Mesodermal cell (in vitro differentiated cells): ENCODE measurements at regions not wholly inside any gene's neighbourhood (a gene's known extent, or its start where the extent isn't known, plus 50 kb on each side); places are given as distances from the start of the nearest gene placed in this dataset.

Source experiments
- H3K27ac ChIP-seq: 2 replicates; pipeline ENCODE4 v1.7.0; 2013; ENCODE audit warnings: mild to moderate bottlenecking, low read depth, low read length, moderate library complexity; ENCODE audit not compliant: severe bottlenecking
- H3K36me3 ChIP-seq: 2 replicates; pipeline ENCODE4 v1.7.1; 2013; ENCODE audit warnings: mild to moderate bottlenecking, low read length, moderate library complexity; ENCODE audit not compliant: control insufficient read depth, insufficient read depth
- H3K4me1 ChIP-seq: one replicate; pipeline ENCODE4 v1.7.1; 2013; ENCODE audit warnings: mild to moderate bottlenecking, low read length; ENCODE audit not compliant: insufficient read depth, control insufficient read depth, poor library complexity, severe bottlenecking
- H3K4me3 ChIP-seq: 2 replicates; pipeline ENCODE4 v1.7.0; 2013; ENCODE audit warnings: low read length, control low read depth, mild to moderate bottlenecking; ENCODE audit not compliant: insufficient read depth, poor library complexity, severe bottlenecking; ENCODE audit errors: extremely low read depth
- H3K9me3 ChIP-seq: 2 replicates; pipeline ENCODE4 v1.7.1; 2013; ENCODE audit warnings: mild to moderate bottlenecking, low read length, moderate library complexity; ENCODE audit not compliant: control insufficient read depth
- WGBS, 2 experiments: methylation state at CpG; one replicate each; pipeline ENCODE4 v1.1.5; 2013; ENCODE audit warnings: missing lambda C conversion rate in 2 of 2; ENCODE audit not compliant: insufficient coverage in 2 of 2; 5-methylcytosine and 5-hydroxymethylcytosine counted together

DNA sequence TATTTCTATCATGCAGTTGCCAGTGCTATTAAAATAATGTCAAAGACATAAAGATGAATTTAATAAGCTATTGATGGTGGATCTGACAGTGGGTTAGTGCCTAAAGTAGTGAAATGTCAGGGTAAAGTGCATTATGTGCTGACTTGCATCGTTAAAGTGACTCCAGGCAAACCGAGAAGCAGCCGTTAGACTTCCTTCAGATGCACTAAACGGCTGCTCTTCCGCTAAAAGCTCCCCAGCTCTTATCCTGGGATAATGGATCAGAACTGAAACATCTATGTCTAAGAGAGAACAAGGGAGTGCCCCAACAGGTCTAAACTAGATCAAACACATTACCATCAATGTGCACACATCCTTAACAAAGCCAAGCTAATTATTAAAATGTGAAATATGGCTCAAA is 468.2 kb downstream of the NTRK2 start:
- no peak overlapping the region for H3K27ac ChIP-seq
- 80 to 95% methylated on average over 4 to 5 of the region's 5 CpGs for WGBS, 2 experiments
- no peaks in the 10 kb centered on the region for H3K4me1 ChIP-seq
- H3K4me3 ChIP-seq, result no peak overlapping the region
- H3K36me3 ChIP-seq, result no peaks in the 10 kb centered on the region
- no peaks in the 10 kb centered on the region for H3K9me3 ChIP-seq

DNA sequence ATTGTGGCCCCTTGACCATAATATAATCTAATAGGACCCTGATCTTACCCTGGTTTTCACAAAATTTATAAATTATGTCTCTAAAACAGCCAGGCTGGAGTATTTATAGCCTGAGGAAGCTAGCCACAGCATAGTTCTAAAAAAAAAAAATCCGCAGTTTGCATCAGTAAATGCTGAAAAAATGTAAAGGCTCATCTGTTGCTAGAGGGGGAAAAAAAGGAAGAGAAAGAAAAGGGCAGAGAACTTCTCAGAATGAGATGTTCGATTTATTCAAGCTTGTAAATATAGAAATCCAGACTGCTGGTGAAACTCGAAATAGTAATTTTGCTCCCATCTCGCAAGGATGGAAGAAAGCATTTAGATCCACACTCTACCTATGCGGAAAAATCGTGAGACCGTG is 467.5 kb downstream of the NTRK2 start:
- H3K36me3 ChIP-seq, result no peaks in the 10 kb centered on the region
- 90 to 99% methylated on average over 7 of the region's 7 CpGs for WGBS, 2 experiments
- H3K27ac ChIP-seq, result no peak overlapping the region
- no peaks in the 10 kb centered on the region for H3K9me3 ChIP-seq
- H3K4me3 ChIP-seq, result no peak overlapping the region
- H3K4me1 ChIP-seq, result no peaks in the 10 kb centered on the region

DNA sequence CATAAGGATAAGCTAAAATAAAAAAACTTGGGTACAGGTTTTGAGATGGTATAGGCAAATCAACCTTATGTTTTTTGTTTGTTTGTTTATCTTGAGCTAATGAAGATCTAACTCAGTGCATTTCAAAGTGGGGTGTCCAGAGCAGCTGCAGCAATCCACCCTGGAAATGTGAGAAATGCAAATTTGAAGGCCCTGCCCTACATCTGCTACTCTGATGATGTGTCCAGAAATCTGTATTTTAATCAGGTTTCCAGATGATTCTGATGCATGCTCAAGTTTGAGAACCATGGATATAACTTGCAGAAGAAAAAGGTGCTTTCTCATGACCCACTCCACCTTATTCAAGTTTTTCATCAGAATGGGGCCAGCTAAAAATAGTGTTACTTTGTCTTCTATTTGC is 467.0 kb downstream of the NTRK2 start:
- Histone ChIP-seq H3K9me3 (no peaks in the 10 kb centered on the region), H3K36me3 (no peaks in the 10 kb centered on the region), H3K4me3 (no peak overlapping the region), H3K4me1 (no peaks in the 10 kb centered on the region), H3K27ac (no peak overlapping the region)

DNA sequence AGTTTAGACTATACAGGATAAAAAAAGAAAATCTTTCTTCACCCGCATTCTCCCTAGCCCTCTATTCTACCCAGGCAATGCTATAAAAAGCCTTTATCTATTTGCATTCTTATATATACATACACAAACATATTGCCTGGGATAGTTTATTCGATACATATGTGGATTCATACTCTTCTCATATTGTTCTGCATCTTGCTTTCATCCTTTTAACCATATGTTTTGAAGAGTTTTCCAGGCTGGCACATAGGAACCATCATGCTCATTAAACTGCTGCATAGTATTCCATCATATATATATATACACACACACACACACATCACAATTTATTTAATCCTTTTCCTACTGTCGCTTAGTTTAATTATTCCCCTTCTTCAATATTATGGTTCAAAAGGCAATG is 461.2 kb downstream of the NTRK2 start:
- no peaks in the 10 kb centered on the region for H3K9me3 ChIP-seq
- H3K36me3 ChIP-seq, result no peaks in the 10 kb centered on the region
- 100% methylated on average over 1 of the region's 3 CpGs for WGBS, 2 experiments
- no peak overlapping the region for H3K27ac ChIP-seq
- no peak overlapping the region for H3K4me3 ChIP-seq
- H3K4me1 ChIP-seq, result no peaks in the 10 kb centered on the region

DNA sequence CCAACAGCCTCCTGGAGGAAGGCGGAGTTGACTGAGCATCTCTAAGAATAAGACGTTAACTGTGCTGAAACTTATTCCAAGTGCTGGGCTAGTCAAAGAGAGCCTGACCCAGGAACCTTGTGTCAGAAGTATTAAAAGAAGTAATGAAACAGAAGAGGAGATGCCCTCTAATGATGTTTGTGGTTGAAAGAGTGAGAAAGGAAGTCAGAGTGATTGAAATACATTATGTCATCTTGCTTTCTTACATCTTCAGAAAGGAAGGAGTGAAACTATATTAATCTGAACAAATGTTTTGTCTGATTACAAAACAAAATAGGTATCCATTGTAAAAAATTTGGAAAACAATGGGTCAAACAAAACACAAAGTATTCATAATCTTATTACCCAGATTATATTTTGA is 460.7 kb downstream of the NTRK2 start:
- H3K36me3 ChIP-seq, result no peaks in the 10 kb centered on the region
- H3K4me1 ChIP-seq, result no peaks in the 10 kb centered on the region
- no peaks in the 10 kb centered on the region for H3K9me3 ChIP-seq
- WGBS, 2 experiments, result 87 to 100% methylated on average over 2 of the region's 2 CpGs
- H3K27ac ChIP-seq, result no peak overlapping the region
- no peak overlapping the region for H3K4me3 ChIP-seq

DNA sequence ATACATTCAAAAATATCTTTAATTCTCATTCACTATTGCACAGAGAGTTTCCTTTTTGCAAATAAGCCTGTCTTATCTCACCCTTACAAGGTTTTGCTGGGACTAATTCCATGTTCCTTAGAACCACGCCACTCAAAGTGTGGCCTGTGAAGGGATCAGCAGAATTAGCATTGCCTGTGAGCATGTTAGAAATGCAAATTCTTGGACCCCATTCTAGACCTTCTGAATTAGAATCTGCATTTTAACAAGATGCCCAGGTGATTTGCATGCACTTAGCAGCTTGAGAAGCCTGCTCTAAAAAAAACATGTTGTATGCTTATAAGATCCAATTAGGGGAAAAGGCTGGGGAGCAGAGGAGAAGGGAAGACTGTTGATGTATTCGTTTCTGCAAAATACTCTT is 460.0 kb downstream of the NTRK2 start:
- H3K36me3 ChIP-seq, result no peaks in the 10 kb centered on the region
- no peaks in the 10 kb centered on the region for H3K9me3 ChIP-seq
- no peak overlapping the region for H3K27ac ChIP-seq
- no peak overlapping the region for H3K4me3 ChIP-seq
- no peaks in the 10 kb centered on the region for H3K4me1 ChIP-seq
- 36 to 83% methylated on average over 1 to 2 of the region's 2 CpGs for WGBS, 2 experiments

DNA sequence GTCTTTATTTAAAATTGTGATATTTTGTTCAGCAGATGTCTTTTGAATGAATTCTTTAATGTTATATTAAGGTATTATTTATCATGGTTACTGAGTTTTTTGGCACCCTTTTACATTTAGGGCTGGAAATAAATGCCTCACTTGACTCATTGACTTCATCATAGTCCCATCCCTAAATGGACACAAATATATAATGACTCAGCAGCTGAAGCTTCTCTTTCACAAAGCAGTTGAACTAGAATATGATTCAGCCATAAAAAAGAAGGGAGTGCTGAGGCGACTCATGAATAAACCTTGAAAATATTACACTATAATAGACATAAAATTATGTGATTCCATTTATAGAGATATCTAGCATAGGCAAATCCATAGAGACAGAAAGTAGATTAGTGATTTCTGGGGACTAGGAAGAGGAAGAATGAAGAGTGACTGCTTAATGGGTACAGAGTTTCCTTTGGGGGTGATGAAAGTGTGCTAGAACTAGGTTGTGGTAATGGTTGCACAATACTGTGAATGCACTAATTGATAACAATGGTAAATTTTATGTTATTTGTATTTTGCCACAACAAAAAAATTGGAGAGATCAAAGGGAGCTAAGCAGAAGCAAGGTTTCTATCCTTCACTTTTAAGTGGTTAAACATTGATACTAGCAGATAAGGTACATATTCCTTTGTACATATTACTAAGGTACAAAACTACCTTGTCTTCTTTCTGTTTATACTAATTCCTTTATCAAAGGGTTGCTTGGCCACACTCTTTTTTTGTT is 449.6 kb downstream of the NTRK2 start:
- H3K4me1 ChIP-seq, result no peaks in the 10 kb centered on the region
- no peaks in the 10 kb centered on the region for H3K9me3 ChIP-seq
- no peak overlapping the region for H3K27ac ChIP-seq
- H3K36me3 ChIP-seq, result no peaks in the 10 kb centered on the region
- WGBS, 2 experiments, result no CpG with 5 or more reads among the region's 1 CpG
- H3K4me3 ChIP-seq, result no peak overlapping the region

DNA sequence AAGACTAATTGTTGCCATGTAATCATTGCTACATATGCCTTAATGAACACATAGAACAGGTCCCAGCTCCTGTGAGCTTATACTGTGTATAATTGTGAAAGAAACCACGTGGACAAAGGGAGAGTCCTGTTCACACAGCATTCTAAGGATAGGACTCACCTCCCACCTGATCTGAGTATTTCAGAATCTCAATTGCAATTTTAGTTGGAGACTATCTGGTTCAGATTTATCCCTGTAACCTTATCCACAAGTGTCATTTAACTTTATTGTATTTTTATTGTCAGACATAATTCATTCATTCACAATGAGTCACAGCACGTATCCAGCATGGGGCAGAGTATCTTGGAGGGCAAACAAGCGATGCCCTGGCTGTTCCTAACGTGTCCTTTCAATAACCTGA is 448.3 kb downstream of the NTRK2 start:
- Histone ChIP-seq H3K27ac (no peak overlapping the region), H3K4me3 (no peak overlapping the region)
- WGBS, 2 experiments, result 93% methylated on average over 3 of the region's 4 CpGs; no CpG with 5 or more reads in 1 of the 2 experiments

DNA sequence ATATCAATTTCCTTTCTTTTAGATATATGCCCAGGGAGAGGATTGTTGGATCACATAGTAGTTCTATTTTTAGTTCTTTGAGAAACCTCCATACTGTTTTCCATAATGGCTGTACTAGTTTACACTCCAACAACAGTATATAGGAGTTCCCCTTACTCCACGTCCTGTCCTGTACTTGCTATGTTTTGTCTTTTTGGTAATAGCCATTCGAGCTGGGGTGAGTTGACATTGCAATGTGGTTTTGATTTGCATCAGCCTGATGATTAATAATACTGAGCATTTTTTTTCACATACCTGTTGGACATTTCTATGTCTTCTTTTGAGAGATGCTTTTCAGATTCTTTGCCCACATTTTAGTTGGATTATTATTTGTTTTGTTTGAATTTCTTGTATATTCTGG is 445.9 kb downstream of the NTRK2 start:
- Histone ChIP-seq H3K36me3 (no peaks in the 10 kb centered on the region), H3K27ac (no peak overlapping the region), H3K4me1 (no peaks in the 10 kb centered on the region), H3K4me3 (no peak overlapping the region), H3K9me3 (no peaks in the 10 kb centered on the region)
- no CpG with 5 or more reads among the region's 2 CpGs for WGBS, 2 experiments

More for the DNA sequence above, 448.3 kb downstream of the NTRK2 start:
- Histone ChIP-seq H3K36me3 (no peaks in the 10 kb centered on the region), H3K4me1 (no peaks in the 10 kb centered on the region), H3K9me3 (no peaks in the 10 kb centered on the region)

DNA sequence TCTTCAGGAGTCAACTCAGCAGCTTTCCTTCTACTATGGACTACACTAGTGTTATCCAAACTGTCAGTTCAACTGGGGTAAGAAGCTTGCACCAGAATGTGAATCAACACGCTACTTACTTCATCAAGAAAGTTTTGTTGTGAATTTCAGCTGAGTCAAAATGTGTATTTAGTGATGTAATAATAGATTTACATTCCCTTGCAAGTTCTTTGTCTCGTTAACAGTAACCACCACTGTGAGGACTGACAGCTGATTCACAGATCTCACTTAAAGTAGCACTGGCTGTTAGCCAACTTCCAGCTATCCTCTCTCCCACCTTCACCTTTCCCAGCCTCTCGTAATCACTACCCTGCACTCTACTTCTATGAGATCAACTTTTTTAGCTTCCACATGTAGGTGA is 445.3 kb downstream of the NTRK2 start:
- Histone ChIP-seq H3K27ac (no peak overlapping the region), H3K36me3 (no peaks in the 10 kb centered on the region), H3K4me1 (no peaks in the 10 kb centered on the region), H3K4me3 (no peak overlapping the region), H3K9me3 (no peaks in the 10 kb centered on the region)
- WGBS, 2 experiments, result 75% methylated on average over 1 of the region's 3 CpGs; no CpG with 5 or more reads in 1 of the 2 experiments

DNA sequence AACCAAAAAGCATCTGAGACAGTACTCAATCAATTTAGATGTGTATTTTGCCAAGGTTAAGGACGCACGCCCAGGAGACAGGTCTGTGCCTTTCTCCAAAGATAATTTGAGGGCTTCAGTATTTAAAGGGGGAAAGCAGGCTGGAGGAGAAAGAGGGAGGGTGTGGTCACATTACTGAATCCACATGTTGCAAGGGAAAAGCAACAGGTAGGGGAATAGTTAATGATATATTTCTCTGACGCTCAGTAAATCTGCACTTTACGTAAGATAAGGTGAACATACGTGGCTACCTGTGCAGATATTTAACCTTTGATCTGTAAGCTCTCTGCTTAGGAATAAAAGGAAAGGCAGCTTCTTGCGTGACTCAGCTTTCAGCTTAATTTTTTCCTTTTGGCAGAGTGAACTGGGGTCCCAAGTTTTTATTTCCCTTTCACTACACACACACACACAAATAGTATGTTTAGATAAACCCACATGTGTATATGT is 443.4 kb downstream of the NTRK2 start:
- no peak overlapping the region for H3K4me3 ChIP-seq
- no peaks in the 10 kb centered on the region for H3K9me3 ChIP-seq
- no peaks in the 10 kb centered on the region for H3K4me1 ChIP-seq
- H3K36me3 ChIP-seq, result no peaks in the 10 kb centered on the region
- WGBS, 2 experiments, result 91 to 95% methylated on average over 5 to 6 of the region's 6 CpGs
- H3K27ac ChIP-seq, result no peak overlapping the region
